ENCODE measurements at regions not wholly inside any gene's neighbourhood (a gene's known extent, or its start where the extent isn't known, plus 50 kb on each side); places are given as distances from the start of the nearest gene placed in this dataset.

GRCh38 chr10:17510242-17510908 is 56.0 kb upstream of the ST8SIA6 start:
- TF ChIP-seq ATF3 (IDR thresholded peaks at IDR 0.05) (no peak), CTCF (IDR thresholded peaks at IDR 0.05 in 2 of 3, conservative IDR thresholded peaks at IDR 0.05 in 1 of 3; ENCODE audit: borderline replicate concordance in 1 of 3, insufficient read depth in 1 of 3, low read depth in 2 of 3, low read length in 2 of 3) (no peak), POLR2A (IDR thresholded peaks at IDR 0.05; ENCODE audit: borderline replicate concordance, extremely low read depth, insufficient read depth, insufficient read length) (no peak), POLR2AphosphoS5 (IDR thresholded peaks at IDR 0.05; ENCODE audit: low read depth, low read length) (no peak), RAD21 (IDR thresholded peaks at IDR 0.05; ENCODE audit: low read depth) (no peak), EZH2 (IDR thresholded peaks at IDR 0.05) (no peak), SRF (IDR thresholded peaks at IDR 0.05; ENCODE audit: low read depth) (no peak)
